ENCODE measurements at regions not wholly inside any gene's neighbourhood (a gene's known extent, or its start where the extent isn't known, plus 50 kb on each side); places are given as distances from the start of the nearest gene placed in this dataset.

GRCh38 chr15:81506936-81507335 is 132.9 kb upstream of the TMC3 start:
- Histone ChIP-seq H3K9me3 (no peaks in the 10 kb centered on the region), H3K4me3 (no peak overlapping the region), H3K36me3 (no peaks in the 10 kb centered on the region), H3K27me3 (no peaks in the 10 kb centered on the region), H3K27ac (no peak overlapping the region), H3K4me1 (no peaks in the 10 kb centered on the region)
- no peak for DNase-seq (ENCODE audit: low spot score in 2 of 2)
- TF ChIP-seq POLR2A (IDR thresholded peaks at IDR 0.05), result no peak
- TF ChIP-seq EP300 (IDR thresholded peaks at IDR 0.05), result no peak
- no peak for TF ChIP-seq CTCF (IDR thresholded peaks at IDR 0.05)
- 89 to 95% methylated on average over 1 of the region's 1 CpG for WGBS, 2 donors

DNA sequence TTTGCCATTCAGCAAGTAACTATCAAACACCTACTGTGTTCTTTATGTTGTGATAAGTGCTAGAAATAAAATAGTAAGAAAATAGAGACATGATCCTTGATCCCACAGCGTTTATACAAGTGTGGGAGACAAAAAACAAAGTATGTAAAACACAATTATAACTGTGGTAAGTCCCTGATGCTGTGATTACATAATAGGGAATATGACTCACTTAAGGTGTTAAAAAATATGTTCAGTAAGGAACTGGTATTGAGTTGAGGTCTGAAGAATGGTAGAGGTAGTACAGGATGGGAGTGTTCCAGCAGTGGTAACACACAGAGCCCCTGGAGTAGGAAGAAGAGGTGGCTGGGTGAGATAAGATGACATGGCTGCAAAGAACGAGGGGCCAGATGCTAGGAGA is 132.1 kb upstream of the TMC3 start:
- 80 to 82% methylated on average over 2 of the region's 2 CpGs for WGBS, 2 donors
- DNase-seq (ENCODE audit: low spot score in 2 of 2), result no peak

DNA sequence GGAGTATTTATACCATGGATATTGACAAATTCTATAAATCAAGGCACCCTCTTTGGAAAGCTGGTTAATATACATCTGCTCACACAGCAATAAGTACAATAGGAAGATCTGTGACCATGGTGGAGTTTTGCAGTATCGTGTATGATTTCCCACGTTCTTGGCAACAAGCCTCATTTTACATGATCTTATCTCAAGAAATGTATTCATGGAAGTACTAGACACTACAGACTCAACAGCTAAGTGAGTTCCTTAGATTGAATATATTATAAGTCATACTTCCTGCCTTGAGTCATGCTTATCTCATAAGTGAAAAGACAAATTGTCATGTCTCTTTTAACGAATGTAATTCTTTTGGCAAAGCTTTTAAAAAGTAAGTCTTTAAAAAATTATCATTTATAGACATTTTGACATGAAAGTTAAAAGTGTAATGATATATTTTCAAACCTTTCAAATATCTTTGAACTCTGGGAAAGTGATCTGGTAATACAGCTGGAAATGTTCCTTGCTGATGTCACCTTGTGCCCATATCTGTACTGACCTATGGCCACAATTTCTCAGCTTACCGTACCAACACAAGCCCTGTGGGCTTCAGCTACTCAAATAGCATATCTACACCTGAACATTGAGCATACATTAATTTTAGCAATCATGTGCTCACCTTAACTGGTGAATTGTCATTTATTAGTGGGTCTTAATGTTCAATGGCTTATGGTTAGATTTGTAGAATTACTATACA is 130.3 kb upstream of the TMC3 start:
- H3K27me3 ChIP-seq, result no peaks in the 10 kb centered on the region
- no peak overlapping the region for H3K27ac ChIP-seq
- WGBS, 2 donors, result 63 to 72% methylated on average over 4 of the region's 4 CpGs
- no peak overlapping the region for H3K4me3 ChIP-seq
- no peaks in the 10 kb centered on the region for H3K9me3 ChIP-seq
- TF ChIP-seq EP300 (IDR thresholded peaks at IDR 0.05), result no peak
- no peak for TF ChIP-seq POLR2A (IDR thresholded peaks at IDR 0.05)
- no peak for TF ChIP-seq CTCF (IDR thresholded peaks at IDR 0.05)
- no peaks in the 10 kb centered on the region for H3K4me1 ChIP-seq
- no peaks in the 10 kb centered on the region for H3K36me3 ChIP-seq
- no peak for DNase-seq (ENCODE audit: low spot score in 2 of 2)

More for the DNA sequence above, 132.1 kb upstream of the TMC3 start:
- H3K4me1 ChIP-seq, result no peaks in the 10 kb centered on the region
- H3K27me3 ChIP-seq, result no peaks in the 10 kb centered on the region
- no peak overlapping the region for H3K27ac ChIP-seq
- H3K4me3 ChIP-seq, result no peak overlapping the region
- TF ChIP-seq CTCF (IDR thresholded peaks at IDR 0.05), result no peak
- TF ChIP-seq EP300 (IDR thresholded peaks at IDR 0.05), result no peak
- no peak for TF ChIP-seq POLR2A (IDR thresholded peaks at IDR 0.05)
- no peaks in the 10 kb centered on the region for H3K9me3 ChIP-seq
- no peaks in the 10 kb centered on the region for H3K36me3 ChIP-seq

DNA sequence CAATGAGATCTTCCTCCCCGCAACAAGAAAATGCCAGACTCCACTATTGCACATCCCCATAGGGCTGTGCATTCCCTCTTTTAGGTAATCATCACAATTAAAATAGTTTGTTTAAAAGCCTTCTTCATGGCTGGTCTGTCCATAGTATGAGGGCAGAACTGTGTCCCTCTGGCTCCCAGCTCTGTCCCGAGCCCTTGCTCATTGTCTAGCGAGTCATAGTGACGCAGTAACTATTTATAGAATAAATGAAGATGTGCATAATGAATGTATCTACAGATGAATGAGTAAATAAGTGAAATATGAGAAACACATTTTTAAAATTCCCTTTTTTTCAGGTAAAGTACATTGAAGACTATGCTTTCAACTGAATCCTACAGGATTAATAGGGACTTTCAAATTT is 128.4 kb upstream of the TMC3 start:
- Histone ChIP-seq H3K9me3 (no peaks in the 10 kb centered on the region), H3K4me1 (no peaks in the 10 kb centered on the region), H3K4me3 (no peak overlapping the region), H3K36me3 (no peaks in the 10 kb centered on the region), H3K27ac (no peak overlapping the region), H3K27me3 (no peaks in the 10 kb centered on the region)
- 90 to 93% methylated on average over 4 of the region's 4 CpGs for WGBS, 2 donors
- DNase-seq (ENCODE audit: low spot score in 2 of 2), result no peak
- TF ChIP-seq POLR2A (IDR thresholded peaks at IDR 0.05), result no peak
- no peak for TF ChIP-seq EP300 (IDR thresholded peaks at IDR 0.05)
- TF ChIP-seq CTCF (IDR thresholded peaks at IDR 0.05), result no peak

- TF ChIP-seq POLR2A (IDR thresholded peaks at IDR 0.05) (no peak), EP300 (IDR thresholded peaks at IDR 0.05) (no peak), CTCF (IDR thresholded peaks at IDR 0.05) (no peak)
- no peaks in the 10 kb centered on the region for H3K27me3 ChIP-seq
- H3K36me3 ChIP-seq, result no peaks in the 10 kb centered on the region
- H3K27ac ChIP-seq, result no peak overlapping the region
- no peaks in the 10 kb centered on the region for H3K9me3 ChIP-seq
- 55 to 60% methylated on average over 4 of the region's 4 CpGs for WGBS, 2 donors
- H3K4me3 ChIP-seq, result no peak overlapping the region
- H3K4me1 ChIP-seq, result no peaks in the 10 kb centered on the region
- DNase-seq (ENCODE audit: low spot score in 2 of 2), result no peak
Observed at GRCh38 chr15:81500081-81500480, 126.1 kb upstream of the TMC3 start.
